HuH-7.5 (cell line): ENCODE measurements at regions not wholly inside any gene's neighbourhood (a gene's known extent, or its start where the extent isn't known, plus 50 kb on each side); places are given as distances from the start of the nearest gene placed in this dataset.
"Not testable (repeated sequence)": the region's sequence is repeated elsewhere in the genome, so short reads cannot be mapped to it uniquely, and the experiment has no call there.

Experiments
- DNase-seq: peaks from one replicate; pipeline ENCODE4 v3.0.0; 2011; ENCODE audit warnings: low spot score

- DNase-seq = no peak
Measured at GRCh38 chr11:91158891-91159537, 936.2 kb upstream of the CHORDC1 start.

- no peak for DNase-seq
Measured at GRCh38 chr11:91158297-91158696, 935.4 kb upstream of the CHORDC1 start.

GRCh38 chr11:91156041-91156440 lies 933.2 kb upstream of the CHORDC1 start:
- no peak for DNase-seq

GRCh38 chr11:91147885-91148284 lies 925.0 kb upstream of the CHORDC1 start:
- DNase-seq = no peak

DNA sequence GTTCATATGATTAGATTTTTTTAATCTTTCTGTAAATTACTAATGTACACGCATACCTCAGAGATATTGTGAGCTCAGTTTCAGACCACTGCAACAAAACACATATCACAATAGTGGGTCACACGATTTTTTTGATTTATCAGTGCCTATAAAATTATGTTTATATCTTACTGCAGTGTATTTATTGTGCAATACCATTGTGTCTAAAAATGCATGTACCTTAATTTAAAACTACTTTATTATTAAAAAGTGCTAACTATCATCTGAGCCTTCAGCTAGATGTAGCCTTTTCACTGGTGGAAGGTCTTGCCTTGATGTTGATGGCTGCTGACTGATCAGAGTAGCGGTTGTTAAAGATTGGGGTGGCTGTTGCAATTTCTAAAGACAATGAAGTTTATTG lies 918.8 kb upstream of the CHORDC1 start:
- DNase-seq = no peak

DNA sequence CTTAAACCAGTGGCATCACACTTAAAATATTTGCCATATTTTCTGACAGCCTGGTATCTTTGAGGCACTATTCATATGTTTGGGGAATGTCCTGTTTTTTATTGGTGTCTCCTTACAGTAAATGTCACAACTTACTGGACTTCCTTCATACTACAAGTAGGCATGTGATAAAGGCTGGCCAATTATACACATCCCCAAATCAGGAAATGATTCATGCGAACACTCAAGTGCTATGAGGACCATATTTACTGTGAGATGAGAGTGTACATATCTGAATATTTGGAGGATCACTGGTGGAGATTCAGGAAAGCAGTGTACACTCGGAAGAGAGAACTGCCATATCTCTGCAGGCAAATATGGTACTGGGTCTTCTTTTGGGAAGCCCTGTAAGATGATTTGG lies 913.8 kb upstream of the CHORDC1 start:
- no peak for DNase-seq

GRCh38 chr11:91133361-91133760 lies 910.5 kb upstream of the CHORDC1 start:
- DNase-seq = no peak

GRCh38 chr11:91129596-91129995 lies 906.7 kb upstream of the CHORDC1 start:
- no peak for DNase-seq

DNA sequence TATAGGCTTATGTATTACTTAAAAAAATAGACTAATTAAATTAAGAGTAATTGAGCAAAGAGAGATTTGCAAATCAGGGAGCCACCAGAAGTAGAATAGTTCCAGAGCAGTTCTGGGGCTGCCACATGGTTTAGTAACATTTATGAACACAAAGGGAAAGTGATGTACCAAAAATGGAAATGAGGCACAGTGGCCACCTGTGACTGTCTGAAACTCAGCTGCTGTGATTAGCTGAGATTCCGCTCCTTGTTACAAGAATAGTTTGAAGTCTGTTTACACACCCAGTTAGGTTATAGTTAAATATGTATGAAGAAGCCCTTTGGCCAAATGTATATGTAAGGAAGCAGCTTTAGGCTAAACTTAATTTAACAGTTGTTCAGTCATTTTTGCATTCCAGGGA lies 901.5 kb upstream of the CHORDC1 start:
- DNase-seq = no peak

DNA sequence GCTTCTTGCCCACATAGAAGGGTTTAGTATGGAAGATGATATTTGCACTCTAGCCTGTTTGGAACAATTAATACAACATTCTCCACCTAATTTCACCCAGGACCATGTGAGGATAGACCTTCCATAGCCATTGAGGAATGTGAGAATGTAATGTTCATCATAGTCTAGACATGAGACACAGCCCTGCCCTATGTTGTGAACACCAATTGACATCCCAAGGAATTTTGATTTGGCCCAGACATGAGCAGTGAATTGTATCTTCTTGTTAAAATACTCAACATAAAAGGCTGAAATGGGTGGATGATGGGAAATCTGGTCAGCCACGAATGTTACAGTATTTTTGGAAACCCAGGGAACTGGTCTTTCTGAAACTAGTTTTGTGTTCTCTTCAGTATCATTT lies 892.3 kb upstream of the CHORDC1 start:
- no peak for DNase-seq

DNA sequence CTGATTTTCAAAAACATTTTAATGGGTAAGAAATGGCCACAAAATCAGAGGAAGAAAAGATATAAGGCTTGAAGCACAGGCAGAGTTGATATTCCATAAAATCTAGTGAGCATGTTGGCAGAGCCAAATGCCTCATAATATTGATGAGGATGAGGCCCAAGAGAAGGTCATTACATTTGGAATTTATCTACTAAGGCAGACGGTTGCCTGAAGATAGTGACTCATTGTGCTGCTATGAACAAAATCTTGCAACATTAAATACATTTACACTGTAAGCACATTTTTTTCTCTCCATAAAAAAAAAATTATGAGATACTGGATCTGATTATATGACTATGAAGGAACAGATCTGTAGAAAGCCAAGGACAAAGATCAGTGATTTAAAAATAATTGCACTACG lies 881.4 kb upstream of the CHORDC1 start:
- no peak for DNase-seq

- no peak for DNase-seq
Measured at GRCh38 chr11:91100427-91100826, 877.6 kb upstream of the CHORDC1 start.

GRCh38 chr11:91097083-91097482 lies 874.2 kb upstream of the CHORDC1 start:
- no peak for DNase-seq

DNA sequence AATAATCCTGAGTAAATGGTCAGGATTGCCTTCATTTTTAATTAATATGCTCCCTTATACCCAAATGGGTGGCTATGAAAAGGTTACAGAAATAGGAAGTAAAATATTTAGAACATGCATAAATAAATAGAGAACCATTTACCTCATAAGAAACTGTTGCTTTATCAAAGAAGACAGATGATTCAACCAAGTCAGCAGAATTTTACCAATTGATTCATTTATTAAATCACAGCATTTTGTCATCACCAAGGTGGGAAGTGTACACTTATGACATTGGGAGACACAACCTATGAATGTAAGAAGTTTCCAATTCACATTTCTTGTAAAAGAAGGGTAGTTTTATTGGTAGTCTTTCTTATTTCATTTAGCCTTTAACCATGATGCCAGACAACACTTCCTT lies 870.3 kb upstream of the CHORDC1 start:
- DNase-seq = no peak

DNA sequence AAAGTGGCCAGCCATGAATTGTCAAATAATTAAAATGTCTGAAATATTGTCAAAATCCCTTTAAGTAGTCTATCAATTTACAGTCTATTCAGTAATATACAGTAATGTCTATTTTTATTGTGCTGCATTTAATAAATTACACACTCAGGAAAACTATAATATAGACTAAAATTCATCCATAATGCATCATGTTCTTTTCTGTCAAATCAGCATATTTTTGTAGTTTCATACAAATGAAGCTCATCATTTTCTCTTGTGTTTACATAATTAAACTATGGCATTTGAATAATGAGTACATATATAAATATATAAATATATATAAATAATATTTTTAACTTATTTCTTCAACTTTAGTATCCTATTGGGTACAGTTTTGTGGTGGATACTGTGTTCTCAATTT lies 868.7 kb upstream of the CHORDC1 start:
- no peak for DNase-seq

GRCh38 chr11:91086028-91086427 lies 863.2 kb upstream of the CHORDC1 start:
- no peak for DNase-seq

- no peak for DNase-seq
Measured at GRCh38 chr11:91082255-91082654, 859.4 kb upstream of the CHORDC1 start.

DNA sequence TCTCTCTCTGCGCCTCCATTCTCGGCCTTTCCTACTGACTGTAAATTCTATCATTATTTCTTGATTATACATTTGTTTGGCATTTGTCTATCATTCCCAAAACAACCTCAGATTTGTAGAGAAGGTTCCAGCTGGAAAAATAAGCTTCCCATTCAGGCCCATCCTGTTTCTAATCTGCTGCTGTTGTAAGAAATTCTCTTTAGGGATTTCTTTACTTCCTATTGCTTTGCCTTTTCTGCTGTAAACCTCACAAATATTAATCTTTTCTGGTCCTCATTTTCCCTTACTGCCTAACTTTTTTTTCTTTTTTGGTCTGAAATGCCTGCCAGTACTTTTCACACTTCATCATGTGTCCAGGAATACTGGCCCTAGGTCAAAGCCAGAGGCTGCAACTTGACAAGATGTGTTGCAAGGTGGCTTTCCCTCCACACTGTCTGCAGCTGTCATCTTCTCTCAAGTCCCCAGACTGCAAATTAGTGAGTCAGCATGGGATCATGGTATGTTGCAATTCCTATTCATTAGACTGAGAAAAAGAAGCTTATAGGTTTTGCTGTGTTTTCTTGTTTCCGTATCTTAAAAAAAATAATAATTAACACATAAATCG lies 858.7 kb upstream of the CHORDC1 start:
- DNase-seq = no peak

DNA sequence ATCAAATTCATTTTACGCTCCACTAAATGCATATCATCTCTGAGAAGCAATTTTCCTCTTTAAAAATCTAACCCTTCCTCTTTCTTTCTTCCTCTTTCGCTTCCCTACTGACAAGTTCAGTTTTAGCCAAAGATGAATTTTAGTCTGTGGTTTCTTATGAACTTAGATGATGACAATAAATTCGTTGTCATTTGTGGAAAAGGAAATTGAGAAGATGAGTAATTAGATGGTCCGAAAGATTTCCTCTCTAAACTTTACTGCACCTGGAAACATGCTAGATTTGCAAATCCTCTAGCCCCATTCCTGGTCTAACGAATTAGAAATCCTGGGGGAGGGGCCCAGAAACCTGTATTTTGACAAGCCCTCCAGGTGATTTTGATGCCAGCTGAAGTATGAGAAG lies 855.4 kb upstream of the CHORDC1 start:
- no peak for DNase-seq

- DNase-seq = no peak
Measured at GRCh38 chr11:91075032-91075695, 852.3 kb upstream of the CHORDC1 start.

DNA sequence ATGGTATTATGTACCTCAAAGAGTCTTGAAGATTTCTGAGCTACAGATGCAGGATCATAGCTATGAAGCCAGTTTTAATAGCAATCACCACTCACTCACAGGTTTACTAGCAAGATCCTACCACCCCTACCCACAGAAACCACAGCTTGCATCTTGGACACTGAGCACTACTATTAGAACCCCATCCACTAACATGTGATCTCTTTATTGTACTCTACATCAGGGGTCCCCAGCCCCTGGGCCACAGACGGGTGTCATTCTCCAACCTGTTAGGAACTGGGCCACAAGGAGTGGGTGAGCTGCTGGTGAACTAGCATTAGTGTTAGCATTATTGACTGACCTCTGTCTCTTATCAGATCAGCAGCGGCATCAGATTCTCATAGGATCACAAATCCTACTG lies 844.8 kb upstream of the CHORDC1 start:
- DNase-seq = no peak

DNA sequence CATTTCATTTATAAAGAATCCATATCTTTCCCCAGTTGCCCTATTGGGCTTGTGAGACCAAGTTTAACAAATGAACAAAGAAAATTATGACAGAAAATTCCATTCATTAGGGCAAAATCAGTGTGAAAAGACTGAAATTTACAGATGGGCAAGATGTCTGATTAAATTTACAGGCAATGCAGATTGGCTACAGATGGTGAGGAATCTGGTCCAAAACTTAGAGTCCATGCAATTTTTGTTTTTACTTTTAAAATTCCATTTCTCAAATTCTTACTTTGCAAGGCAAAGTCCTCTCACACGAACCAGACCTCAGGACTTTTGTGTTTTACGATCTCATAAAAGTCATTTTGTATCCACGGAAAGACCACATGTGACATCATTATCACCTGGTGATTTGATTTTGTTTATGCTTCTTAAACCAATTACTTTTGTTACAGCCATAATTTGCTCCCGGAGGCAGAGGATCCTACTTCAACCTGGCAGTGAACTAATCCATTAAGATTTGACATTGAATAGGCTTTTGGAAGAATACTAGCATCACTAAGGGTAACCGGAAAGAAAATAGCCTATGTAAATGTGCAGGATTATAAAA lies 843.7 kb upstream of the CHORDC1 start:
- DNase-seq = no peak

DNA sequence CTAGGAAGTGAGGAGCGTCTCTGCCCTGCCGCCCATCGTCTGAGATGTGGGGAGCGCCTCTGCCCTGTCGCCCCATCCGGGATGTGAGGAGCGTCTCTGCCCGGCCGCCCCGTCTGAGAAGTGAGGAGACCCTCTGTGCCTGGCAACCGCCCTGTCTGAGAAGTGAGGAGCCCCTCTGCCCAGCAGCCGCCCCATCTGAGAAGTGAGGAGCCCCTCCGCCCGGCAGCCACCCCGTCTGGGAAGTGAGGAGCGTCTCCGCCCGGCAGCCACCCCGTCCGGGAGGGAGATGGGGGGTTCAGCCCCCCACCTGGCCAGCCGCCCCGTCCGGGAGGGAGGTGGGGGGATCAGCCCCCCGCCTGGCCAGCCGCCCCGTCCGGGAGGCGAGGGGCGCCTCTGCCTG lies 840.5 kb upstream of the CHORDC1 start:
- not testable (repeated sequence) for DNase-seq
